HL-60 (cell line): ENCODE measurements at regions not wholly inside any gene's neighbourhood (a gene's known extent, or its start where the extent isn't known, plus 50 kb on each side); places are given as distances from the start of the nearest gene placed in this dataset.
"Not testable (repeated sequence)": the region's sequence is repeated elsewhere in the genome, so short reads cannot be mapped to it uniquely, and the experiment has no call there.

ENCODE experiments used
- DNase-seq, 2 experiments: peaks; one replicate each; pipeline ENCODE4 v3.0.0-alpha.2; 2010 to 2020; ENCODE audit warnings: low read depth in 1 of 2, low spot score in 1 of 2
- H3K27ac ChIP-seq: fragments of 250-450 bp; sonication (Bioruptor Pico); replicated peaks from 2 replicates; pipeline ENCODE4 v1.5.1; 2020; ENCODE audit warnings: mild to moderate bottlenecking, moderate library complexity
- H3K27me3 ChIP-seq: fragments of 250-450 bp; sonication (Bioruptor Pico); 2 replicates; pipeline ENCODE4 v1.5.1; 2021; ENCODE audit warnings: mild to moderate bottlenecking, moderate library complexity; ENCODE audit not compliant: insufficient read depth, poor library complexity, severe bottlenecking
- H3K4me3 ChIP-seq: replicated peaks from 2 replicates; pipeline ENCODE4 v1.5.1; 2011; ENCODE audit warnings: mild to moderate bottlenecking, control low read depth, low read length; ENCODE audit not compliant: insufficient read depth
- CTCF ChIP-seq: IDR thresholded peaks from one replicate; pipeline ENCODE4 v1.5.1; 2011; ENCODE audit warnings: low read length, control low read depth, inconsistent platforms; ENCODE audit not compliant: insufficient read depth
- GABPA ChIP-seq: IDR thresholded peaks from 2 replicates; pipeline ENCODE4 v1.6.1; 2012; ENCODE audit warnings: low read depth
- POLR2AphosphoS5 ChIP-seq: IDR thresholded peaks from 2 replicates; pipeline ENCODE4 v1.6.1; 2012; ENCODE audit warnings: low read depth
- REST ChIP-seq: IDR thresholded peaks from 2 replicates; pipeline ENCODE4 v1.6.1; 2012; ENCODE audit warnings: low read depth; ENCODE audit not compliant: insufficient replicate concordance
- SPI1 ChIP-seq: IDR thresholded peaks from 2 replicates; pipeline ENCODE4 v1.6.1; 2012; ENCODE audit warnings: low read depth, mild to moderate bottlenecking, borderline replicate concordance

GRCh38 chr2:194382221-194382620 is 1274.8 kb upstream of the SLC39A10 start:
- Histone ChIP-seq H3K4me3 (no peak overlapping the region), H3K27ac (no peak overlapping the region), H3K27me3 (no peaks in the 10 kb centered on the region)
- no peak for TF ChIP-seq GABPA
- no peak for TF ChIP-seq REST
- TF ChIP-seq CTCF = no peak
- no peak for TF ChIP-seq SPI1
- no peak for TF ChIP-seq POLR2AphosphoS5
- no peak for DNase-seq

GRCh38 chr2:194380011-194380410 is 1277.0 kb upstream of the SLC39A10 start:
- H3K27me3 ChIP-seq = no peaks in the 10 kb centered on the region
- TF ChIP-seq GABPA (no peak), SPI1 (no peak), POLR2AphosphoS5 (no peak), REST (no peak), CTCF (no peak)
- H3K27ac ChIP-seq = no peak overlapping the region
- H3K4me3 ChIP-seq = no peak overlapping the region
- no peak for DNase-seq

GRCh38 chr2:194367390-194367789 is 1289.6 kb upstream of the SLC39A10 start:
- H3K4me3 ChIP-seq, DNase-seq, H3K27ac ChIP-seq, H3K27me3 ChIP-seq: not testable (repeated sequence)

- TF ChIP-seq SPI1 (no peak), REST (no peak), POLR2AphosphoS5 (no peak), CTCF (no peak), GABPA (no peak)
- H3K4me3 ChIP-seq = no peak overlapping the region
- H3K27me3 ChIP-seq = no peaks in the 10 kb centered on the region
- DNase-seq = no peak
- H3K27ac ChIP-seq = no peak overlapping the region
Observed at GRCh38 chr2:194363878-194364277, 1293.1 kb upstream of the SLC39A10 start.
